ENCODE measurements at regions not wholly inside any gene's neighbourhood (a gene's known extent, or its start where the extent isn't known, plus 50 kb on each side); places are given as distances from the start of the nearest gene placed in this dataset.
"Not testable (repeated sequence)": the region's sequence is repeated elsewhere in the genome, so short reads cannot be mapped to it uniquely, and the experiment has no call there.

DNA sequence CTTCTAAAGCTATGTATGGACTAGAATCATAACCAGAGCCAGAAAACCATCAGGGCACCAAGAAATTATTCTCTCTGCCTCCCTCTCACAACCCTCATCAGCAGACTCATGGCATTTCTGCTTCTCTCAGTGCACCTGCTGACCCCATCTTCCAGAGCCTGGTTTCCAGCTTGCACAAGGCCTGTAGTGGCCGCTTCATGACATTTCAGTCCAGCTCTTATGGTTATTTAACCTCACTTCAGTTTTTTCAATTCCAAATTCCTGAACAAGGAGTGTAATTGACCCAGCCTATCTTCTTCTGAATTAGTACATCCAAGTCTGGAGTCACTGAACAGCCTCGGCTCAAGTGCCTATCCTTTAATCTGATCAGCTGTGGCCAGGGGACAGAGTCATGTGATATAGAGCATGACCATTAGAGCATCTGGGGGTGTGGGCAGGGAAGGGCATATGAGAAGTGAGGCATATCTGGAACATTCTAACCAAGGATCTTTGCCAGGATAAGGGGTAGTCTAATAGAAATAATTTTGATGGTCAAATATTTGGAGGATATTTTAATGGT lies 97.2 kb upstream of the TMEM17 start:
- no peaks in the 10 kb centered on the region for H3K27me3 ChIP-seq (ENCODE audit: control insufficient read depth, insufficient read depth, low read length)
- peaks cover 8% of the 10 kb centered on the region for H3K9me3 ChIP-seq (ENCODE audit: control insufficient read depth, insufficient read depth, low read length)
- CTCF ChIA-PET: interaction anchor here (0.9 kb wide), 1 partner anchor 10 kb away, joined by 3 read pairs; no protein-coding TSS in a partner anchor
- POLR2A ChIA-PET: no interaction called here
- TF ChIP-seq, protein P1, sequence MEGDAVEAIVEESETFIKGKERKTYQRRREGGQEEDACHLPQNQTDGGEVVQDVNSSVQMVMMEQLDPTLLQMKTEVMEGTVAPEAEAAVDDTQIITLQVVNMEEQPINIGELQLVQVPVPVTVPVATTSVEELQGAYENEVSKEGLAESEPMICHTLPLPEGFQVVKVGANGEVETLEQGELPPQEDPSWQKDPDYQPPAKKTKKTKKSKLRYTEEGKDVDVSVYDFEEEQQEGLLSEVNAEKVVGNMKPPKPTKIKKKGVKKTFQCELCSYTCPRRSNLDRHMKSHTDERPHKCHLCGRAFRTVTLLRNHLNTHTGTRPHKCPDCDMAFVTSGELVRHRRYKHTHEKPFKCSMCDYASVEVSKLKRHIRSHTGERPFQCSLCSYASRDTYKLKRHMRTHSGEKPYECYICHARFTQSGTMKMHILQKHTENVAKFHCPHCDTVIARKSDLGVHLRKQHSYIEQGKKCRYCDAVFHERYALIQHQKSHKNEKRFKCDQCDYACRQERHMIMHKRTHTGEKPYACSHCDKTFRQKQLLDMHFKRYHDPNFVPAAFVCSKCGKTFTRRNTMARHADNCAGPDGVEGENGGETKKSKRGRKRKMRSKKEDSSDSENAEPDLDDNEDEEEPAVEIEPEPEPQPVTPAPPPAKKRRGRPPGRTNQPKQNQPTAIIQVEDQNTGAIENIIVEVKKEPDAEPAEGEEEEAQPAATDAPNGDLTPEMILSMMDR (IDR thresholded peaks at IDR 0.05; ENCODE audit: low read depth, low read length): no peak
- no peak overlapping the region for H3K4me3 ChIP-seq (ENCODE audit: low read depth, low read length)
- DNase-seq (ENCODE audit: low read depth, low spot score): no peak
- no peak overlapping the region for H3K27ac ChIP-seq (ENCODE audit: low read depth, low read length)

DNA sequence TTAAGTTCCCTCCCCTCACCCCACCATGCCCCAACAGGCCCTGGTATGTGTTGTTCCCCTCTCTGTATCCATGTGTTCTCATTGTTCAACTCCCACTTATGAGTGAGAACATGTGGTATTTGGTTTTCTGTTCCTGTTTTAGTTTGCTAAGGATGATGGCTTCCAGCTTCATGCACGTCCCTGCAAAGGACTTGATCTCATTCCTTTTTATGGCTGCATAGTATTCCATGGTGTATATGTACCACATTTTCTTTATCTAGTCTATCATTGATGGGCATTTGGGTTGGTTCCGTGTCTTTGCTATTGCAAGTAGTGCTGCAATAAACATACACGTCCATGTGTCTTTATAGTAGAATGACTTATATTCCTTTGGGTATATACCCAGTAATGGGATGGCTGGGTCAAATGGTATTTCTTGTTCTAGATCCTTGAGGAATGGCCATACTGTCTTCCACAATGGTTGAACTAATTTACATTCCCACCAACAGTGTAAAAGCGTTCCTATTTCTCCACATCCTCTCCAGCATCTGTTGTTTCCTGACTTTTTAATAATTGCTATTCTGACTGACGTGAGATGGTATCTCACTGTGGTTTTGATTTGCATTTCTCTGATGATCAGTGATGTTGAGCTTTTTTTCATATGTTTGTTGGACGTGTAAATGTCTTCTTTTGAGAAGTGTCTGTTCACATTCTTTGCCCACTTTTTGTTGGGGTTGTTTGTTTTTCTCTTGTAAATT lies 93.8 kb upstream of the TMEM17 start:
- CTCF ChIA-PET; H3K9me3 ChIP-seq (ENCODE audit: control insufficient read depth, insufficient read depth, low read length); H3K27me3 ChIP-seq (ENCODE audit: control insufficient read depth, insufficient read depth, low read length); POLR2A ChIA-PET; H3K27ac ChIP-seq (ENCODE audit: low read depth, low read length); DNase-seq (ENCODE audit: low read depth, low spot score); H3K4me3 ChIP-seq (ENCODE audit: low read depth, low read length): not testable (repeated sequence)

DNA sequence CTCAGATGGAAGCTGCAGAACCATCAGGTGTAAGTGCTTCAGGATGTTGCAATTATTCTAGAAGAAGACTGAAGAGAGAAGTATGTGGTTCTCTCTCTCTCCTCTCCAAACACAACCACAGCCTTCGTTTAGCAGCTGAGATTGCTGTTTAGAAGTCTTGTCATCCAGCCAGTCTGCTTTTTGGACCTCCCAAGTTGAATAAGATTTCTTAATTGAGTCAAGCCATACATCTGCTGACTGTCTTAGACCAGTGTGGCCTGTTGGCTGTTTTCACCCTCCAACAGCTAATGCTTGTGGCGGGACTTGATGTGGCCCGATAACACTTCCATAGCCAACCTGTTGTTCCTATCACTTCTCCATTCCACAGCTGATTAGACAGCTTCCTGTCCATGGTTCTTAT lies 91.3 kb upstream of the TMEM17 start:
- ChIA-PET POLR2A (interaction anchor here (2.1 kb wide), 1 partner anchor 66 kb away, joined by 12 read pairs; no protein-coding TSS in a partner anchor), CTCF (interaction anchor here (1.1 kb wide), 1 partner anchor 9 kb away, joined by 3 read pairs; no protein-coding TSS in a partner anchor)
- DNase-seq (ENCODE audit: low read depth, low spot score): peak; percentile 49
- TF ChIP-seq, protein P1 (IDR thresholded peaks at IDR 0.05; ENCODE audit: low read depth, low read length): no peak
- peak overlapping the region; percentile 33 for H3K27ac ChIP-seq (ENCODE audit: low read depth, low read length)
- H3K9me3 ChIP-seq (ENCODE audit: control insufficient read depth, insufficient read depth, low read length): no peaks in the 10 kb centered on the region
- H3K27me3 ChIP-seq (ENCODE audit: control insufficient read depth, insufficient read depth, low read length): no peaks in the 10 kb centered on the region
- H3K4me3 ChIP-seq (ENCODE audit: low read depth, low read length): no peak overlapping the region

DNA sequence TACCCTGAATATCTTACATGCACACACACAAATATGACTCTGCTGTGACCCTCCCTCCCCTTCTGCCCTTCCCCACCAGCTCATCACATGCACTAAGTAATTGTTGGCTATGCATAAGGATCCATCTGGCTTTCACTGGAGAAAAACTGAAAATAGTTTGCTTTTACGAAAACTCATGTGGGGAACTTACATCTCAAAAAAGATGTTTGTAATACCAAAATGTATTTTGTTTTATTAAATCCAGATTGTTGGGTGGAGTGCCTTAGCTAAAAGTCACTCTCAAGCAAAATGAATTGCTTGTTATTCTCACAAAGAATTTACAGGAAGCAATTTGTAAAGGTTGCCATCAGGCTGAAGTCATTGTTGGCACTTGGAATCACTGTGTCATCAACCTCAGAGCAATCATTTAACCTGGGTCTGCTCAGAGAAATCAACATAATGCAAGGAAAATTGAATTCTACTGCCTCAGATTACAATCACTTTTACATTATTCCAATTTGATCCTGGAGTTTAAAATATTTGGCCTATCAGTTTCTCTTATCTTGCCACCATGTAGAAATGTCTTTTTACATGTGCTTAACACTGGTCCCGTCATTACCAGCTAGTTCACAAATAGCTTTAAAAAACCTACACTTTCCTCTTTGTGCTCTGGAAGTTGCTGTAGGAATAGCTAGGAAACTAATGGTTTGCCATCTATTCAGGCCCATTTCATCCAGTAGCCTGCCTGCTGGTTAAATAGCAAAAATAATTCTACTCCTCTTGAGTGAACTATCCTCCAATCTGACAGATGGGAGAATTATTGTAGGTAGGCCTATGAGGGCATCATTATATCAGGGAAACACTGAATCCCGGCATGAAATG lies 90.3 kb upstream of the TMEM17 start:
- Histone ChIP-seq H3K9me3 (ENCODE audit: control insufficient read depth, insufficient read depth, low read length) (no peaks in the 10 kb centered on the region), H3K4me3 (ENCODE audit: low read depth, low read length) (no peak overlapping the region), H3K27me3 (ENCODE audit: control insufficient read depth, insufficient read depth, low read length) (no peaks in the 10 kb centered on the region), H3K27ac (ENCODE audit: low read depth, low read length) (no peak overlapping the region)
- TF ChIP-seq, protein P1 (IDR thresholded peaks at IDR 0.05; ENCODE audit: low read depth, low read length): no peak
- DNase-seq (ENCODE audit: low read depth, low spot score): peak; percentile 56
- ChIA-PET CTCF (interaction anchor here (1.5 kb wide), 1 partner anchor 139 kb away, joined by 6 read pairs; no protein-coding TSS in a partner anchor), POLR2A (interaction anchor here (1.2 to 2.1 kb wide), 3 partner anchors 18 to 90 kb away, joined by 3 to 12 read pairs (median 6); partner anchors contain the start of gene TMEM17)

DNA sequence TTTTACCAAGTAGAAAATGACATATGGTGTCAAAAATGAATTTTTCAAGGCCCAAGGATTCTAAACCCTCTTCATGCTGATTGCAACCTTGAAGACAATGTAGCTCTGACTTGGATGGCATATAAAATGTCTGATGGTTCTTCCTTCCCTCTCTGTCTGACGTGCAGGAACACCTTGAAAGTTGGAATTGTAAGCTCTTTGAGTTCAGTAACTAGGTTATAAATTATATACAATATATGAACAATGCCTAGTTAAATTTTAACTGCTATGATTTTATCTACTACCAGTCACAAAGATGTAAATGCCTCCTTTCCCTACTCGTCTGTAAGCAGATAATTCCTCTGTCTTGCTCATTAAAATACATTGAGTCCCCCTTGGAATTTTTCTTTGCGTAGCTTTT lies 89.5 kb upstream of the TMEM17 start:
- ChIA-PET CTCF (interaction anchor here (1.5 kb wide), 1 partner anchor 138 kb away, joined by 6 read pairs; no protein-coding TSS in a partner anchor), POLR2A (interaction anchor here (1.2 to 2.1 kb wide), 3 partner anchors 17 to 89 kb away, joined by 3 to 12 read pairs (median 6); partner anchors contain the start of gene TMEM17)
- Histone ChIP-seq H3K27ac (ENCODE audit: low read depth, low read length) (no peak overlapping the region), H3K9me3 (ENCODE audit: control insufficient read depth, insufficient read depth, low read length) (no peaks in the 10 kb centered on the region), H3K4me3 (ENCODE audit: low read depth, low read length) (no peak overlapping the region), H3K27me3 (ENCODE audit: control insufficient read depth, insufficient read depth, low read length) (no peaks in the 10 kb centered on the region)
- no peak for DNase-seq (ENCODE audit: low read depth, low spot score)
- TF ChIP-seq, protein P1 (IDR thresholded peaks at IDR 0.05; ENCODE audit: low read depth, low read length): no peak
